Midbrain (tissue), 1 donor: ENCODE measurements at regions not wholly inside any gene's neighbourhood (a gene's known extent, or its start where the extent isn't known, plus 50 kb on each side); places are given as distances from the start of the nearest gene placed in this dataset.
A peak's percentile ranks its signal among the peaks of the same experiment; 100 is the strongest.
"Not testable (repeated sequence)": the region's sequence is repeated elsewhere in the genome, so short reads cannot be mapped to it uniquely, and the experiment has no call there.

Experiments used
- DNase-seq: peaks from one replicate; lab custom pipeline; 2025; lab: John Stamatoyannopoulos, UW

DNA sequence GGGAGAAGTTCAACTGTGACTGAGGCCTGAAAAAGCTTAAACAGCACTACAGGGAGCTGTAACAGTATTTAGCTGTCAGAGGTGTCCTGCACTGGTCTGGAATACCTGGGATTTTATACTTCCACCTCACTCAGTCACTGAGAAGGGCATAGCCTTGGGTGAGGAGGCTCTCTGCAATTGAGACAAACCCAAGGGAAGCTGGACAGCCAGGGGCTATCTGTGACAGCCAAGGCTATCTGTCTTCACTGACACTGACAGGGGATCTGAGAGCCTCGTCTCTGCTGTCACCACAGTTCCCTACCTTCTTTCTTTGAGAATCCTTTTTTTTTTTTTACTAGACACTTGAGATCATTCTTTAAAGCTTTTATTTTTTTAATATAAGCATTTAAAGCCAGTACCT is 356.2 kb upstream of the CD180 start:
- DNase-seq = no peak

DNA sequence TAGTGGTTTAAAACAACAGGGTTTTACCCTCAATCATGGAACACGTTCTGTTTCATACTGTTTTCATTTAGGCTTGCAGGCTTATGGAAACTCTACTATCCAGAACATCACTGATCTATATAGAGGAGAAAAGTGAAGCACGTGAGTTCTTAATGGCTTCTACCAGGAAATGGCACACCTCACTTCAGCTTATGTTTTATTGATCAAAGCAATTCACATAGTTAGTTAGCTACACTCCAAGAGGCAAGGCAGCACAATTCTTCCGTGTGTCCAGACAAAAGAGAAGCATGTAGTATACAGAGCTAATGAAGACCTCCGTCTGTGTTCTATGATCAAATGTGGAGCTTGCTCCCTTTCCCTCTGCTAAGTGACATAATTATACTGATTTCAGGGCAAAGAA is 353.3 kb upstream of the CD180 start:
- no peak for DNase-seq

DNA sequence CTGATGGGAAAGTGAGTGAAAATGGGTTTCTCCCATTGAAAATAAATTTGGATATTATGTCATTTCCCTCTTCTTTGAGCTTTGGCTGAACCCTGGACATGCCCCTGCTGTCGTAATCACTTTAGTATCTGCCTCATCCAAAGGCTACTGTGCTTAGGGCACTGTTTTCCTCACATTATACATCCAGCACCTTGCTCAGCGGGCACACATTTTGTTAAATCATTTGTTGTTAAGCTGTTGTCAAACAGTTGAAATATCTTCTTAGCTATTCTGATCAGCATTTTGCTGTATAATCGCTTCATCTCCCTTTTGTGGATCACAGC is 352.7 kb upstream of the CD180 start:
- DNase-seq = no peak

DNA sequence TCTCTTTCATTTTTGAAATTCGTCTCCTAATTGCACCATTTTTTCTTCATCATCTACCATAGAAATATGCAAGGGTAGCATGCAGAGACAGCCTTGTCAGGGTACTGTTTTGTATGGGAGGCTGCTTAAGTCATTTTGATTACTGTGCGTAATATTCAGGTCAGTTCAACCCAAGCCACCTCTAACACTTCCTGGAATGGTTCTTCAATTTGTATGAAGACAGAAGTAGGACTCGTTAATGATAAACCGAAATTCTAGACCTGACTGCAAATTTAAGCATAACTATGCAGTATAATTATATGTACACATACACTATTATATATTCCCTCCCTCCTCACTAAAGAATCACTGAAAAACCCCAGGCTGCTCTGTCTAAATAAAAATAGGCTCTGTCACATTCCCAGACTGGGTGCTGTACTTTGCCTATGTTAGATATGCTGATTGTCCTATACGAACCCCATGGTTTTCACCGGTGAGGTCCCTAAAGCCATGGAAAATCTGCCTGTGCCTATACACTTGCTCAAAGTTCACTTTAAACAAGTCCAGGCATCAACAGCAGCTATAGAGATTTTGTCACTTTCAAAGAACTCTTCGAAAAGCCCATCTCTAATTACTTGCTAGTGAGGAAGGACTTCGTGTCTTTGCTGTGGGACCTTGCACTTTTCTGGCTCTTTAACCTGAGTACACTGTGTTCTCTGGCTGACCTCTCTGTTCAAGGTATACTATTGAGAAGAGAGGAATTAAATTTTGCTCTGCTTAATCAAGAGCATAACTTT is 352.1 kb upstream of the CD180 start:
- DNase-seq = no peak

DNA sequence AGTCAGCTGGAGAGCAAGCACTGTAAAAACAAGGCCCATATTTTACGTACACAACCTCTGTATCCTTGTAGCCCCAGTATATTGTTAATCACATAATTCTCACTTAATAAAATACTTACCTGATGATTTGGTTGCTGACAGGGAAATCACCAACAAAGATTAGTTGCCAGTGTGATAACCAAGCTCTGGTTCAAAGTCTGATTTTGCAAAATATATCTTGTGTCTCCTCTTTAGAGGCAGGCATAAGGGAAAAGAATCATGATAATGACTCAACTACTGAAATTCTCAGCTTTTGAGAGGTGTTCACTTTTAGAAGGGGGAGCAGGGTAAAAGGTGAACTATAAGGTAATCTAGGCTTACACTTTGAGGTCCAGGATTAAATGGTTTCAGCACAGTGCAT is 351.1 kb upstream of the CD180 start:
- DNase-seq = no peak

DNA sequence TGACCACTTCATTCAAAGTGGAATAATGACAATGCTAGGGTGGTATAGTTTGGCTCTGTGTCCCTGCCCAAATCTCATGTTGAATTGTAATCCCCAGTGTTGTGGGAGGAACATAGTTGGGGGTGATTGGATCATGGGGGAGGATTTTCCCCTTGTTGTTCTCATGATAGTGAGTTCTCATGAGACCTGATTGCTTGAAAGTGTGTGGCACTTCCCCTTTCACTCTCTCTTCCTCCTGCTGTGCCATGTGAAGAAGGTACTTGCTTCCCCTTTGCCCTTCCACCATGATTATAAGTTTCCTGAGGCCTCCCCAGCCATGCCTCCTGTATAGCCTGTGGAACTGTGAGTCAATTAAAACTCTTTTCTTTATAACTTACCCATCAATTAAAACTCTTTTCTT is 348.3 kb upstream of the CD180 start:
- not testable (repeated sequence) for DNase-seq

DNA sequence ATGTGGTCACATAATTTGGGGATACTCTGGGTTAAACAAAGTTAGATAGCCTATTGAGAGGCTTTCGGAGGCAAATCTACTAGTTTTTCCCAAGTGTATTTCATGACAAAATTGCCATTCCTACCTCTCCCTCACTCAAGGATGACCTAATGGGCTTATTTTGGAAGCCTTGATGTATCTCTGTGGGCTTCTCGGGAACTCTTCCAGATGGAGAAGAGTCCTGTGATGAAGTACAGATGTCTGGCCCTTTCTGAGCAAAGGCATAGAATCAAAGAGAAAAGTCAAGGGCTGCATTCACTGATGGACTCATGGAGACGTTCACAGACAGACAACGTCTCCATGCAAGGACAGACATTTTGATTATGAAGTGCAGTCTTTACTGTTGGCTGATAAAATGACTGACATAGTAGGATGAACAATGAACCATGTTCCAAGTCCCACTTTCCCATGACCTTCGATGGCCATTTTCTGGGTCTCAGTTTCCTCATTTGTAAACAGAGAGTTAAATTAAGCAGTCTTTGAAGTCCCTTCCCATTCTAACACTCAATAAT is 347.2 kb upstream of the CD180 start:
- DNase-seq = no peak

DNA sequence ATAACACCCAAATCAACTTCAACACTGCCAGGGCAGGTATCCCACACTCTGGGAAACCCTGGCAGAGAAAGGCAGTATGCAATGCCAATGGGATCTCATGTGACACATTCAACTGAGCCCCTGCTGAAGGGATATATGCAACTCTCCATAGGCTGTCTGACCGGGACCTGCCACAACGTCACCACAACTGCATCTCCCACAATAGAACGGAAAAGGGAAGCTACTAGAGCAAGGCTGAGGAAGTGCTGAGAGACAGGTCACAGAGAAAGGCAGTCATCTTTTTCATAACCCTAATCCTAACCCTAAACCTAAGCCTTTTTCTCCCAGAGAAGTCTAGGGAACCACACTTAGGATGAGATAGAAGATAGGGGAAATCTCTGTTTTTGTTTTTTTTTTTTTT is 345.9 kb upstream of the CD180 start:
- no peak for DNase-seq

DNA sequence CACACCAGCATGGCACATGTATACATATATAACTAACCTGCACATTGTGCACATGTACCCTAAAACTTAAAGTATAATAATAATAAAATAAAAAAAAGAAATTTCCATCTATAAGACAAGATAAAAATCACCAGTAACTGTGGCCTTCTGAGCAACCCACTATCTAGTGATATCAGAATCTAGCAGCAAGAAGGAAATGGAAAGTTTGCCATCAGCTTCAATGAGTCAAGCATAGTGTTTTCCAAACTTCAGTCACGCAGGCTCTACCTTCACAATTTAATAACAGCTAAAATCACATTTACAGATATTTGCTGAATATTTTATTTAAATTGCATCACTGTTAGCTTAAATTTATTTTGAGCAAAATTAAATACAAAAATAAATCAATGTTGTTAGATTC is 345.3 kb upstream of the CD180 start:
- DNase-seq = no peak

DNA sequence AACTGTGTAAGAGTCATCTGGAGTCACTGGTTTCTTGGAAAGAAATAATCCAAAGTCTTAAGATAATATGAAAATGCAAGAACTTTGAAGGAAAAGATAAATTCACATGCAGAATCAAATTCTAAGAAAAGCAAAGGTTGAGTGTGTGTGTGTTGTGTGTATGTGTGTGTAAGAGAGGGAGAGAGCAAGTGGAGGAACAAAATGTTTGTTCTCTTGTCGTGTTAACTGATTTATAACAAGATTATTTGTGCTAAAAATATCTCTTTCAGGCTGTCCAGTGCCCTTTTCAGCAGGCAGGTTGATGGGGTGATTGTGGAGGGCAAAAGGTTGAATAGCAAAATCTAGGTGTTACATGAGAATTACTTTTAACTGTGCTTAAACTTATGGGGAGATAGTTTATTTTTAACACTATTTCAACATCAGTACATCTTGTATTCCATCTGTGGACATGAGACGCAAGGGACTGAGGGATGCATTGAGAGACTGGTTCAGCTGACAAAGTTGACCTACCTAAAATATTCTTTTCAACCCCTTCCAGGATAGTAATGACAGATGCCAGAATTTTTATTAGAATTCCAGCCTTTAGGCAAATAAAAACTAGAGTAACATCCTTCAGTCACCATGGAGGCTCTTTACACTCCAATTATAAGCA is 342.4 kb upstream of the CD180 start:
- no peak for DNase-seq

DNA sequence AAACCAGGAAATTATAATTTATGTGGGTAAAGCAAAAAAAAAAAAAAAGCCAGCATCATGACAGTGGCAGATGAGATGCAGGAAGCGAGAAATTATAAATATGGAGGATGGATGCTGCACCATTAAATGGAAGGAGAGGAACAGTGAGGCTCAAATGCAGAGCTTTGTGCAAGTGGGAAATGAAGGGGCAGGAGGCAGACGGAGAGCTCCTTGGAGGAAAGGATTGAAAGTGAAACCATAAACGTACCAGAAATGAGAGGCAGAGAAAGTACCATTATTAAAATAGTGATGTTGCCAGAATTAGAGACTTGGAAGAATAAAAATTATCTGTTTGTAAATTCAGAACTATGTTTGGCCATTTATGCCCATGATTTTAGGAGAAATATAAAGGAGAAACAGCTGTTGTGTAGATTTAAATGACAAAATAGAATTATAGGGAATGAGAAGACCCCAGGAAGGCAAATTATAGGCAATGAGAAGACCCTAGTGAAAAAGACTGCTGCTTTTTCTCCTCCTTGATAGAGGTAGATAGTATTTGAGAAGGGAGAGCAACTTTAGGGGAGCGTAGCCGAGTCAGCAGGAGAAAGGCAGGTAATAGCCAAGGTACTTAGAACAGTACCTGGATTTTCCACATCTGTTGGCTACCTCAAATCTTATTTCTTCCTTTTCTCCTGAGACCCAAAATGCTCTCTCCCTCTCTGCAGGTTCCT is 341.0 kb upstream of the CD180 start:
- peak; percentile 29 for DNase-seq

DNA sequence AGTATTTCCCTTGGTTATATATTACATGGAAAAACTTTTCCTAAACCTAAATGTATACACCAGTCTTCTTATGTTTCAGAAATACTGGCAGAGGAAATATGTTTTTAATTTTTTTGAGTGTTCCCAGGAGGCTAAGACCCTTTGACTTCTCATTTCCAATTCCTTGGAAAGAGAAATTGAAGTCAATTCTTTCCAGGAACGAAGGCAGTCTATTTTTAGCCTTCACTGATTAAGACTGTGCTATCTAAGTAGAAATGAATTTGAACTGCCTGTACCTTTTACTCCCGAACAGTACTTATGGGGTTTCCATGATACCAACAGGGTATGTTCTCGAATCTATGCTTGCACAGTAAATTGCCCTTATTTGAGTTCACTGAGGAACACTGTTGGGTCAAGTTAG is 340.3 kb upstream of the CD180 start:
- DNase-seq = no peak

DNA sequence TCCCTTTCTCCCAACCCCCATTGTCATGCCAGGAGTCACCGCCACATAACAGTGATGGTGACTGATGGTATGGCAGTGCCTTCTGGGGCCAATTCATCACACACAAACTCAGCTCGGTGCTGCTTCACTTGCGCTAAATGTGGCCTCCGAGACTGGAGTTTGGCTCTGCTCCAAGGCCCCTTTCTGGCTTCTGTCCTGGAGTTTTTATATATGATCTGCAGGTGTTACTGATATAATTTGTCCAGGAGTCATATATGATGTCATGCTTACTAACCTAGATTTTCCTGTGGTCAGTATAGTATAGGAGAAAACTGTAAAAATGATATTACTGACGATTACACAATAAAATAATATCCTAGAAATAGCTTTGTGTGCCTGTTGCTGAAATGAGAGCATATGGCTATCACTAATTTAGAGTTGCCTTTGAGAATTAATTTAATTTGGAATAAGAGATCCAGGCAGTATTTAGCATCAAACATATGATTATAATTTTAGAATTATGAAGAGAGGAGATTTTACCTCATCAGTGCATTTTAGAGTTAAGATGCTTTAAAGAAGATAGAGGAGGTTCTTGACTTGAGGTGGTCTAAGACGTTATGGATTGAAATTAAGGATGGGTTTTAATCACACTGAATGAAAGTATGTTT is 334.1 kb upstream of the CD180 start:
- no peak for DNase-seq

DNA sequence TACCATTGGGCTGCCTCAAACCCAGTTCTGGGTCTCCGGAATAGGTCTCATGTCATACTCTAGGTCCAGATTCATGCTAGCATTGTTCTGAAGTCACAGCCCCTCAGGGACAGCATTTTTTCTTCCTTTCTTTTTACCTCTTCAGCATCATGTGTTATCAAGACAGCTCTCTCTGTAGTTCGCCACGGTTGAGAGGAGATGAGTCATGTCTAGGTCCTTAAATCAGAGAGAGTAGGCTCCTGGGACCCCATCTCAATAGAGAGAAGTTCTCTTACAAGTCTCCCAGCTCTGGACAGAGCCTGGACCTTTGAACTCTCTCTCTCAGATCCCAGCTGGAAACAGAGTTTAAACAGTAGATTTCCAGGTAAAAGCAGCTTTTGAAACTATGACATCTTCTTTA is 332.4 kb upstream of the CD180 start:
- DNase-seq = no peak

DNA sequence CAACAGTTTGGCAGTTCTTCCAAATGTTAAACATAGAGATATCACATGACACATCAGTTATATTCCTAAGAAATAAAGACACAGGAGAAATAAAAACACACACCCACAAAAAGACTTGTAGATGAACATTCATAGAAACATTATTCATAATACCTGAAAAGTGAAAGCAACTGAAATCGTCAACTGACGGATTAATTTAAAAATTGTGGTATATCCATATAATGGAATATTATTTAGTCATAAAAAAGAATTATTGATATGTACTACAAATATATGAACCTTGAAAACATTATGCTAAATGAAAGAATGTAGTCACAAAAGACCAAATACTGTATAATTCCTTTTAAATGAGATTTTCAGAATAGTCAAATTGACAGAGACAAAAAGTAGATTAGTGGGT is 330.2 kb upstream of the CD180 start:
- DNase-seq = no peak

DNA sequence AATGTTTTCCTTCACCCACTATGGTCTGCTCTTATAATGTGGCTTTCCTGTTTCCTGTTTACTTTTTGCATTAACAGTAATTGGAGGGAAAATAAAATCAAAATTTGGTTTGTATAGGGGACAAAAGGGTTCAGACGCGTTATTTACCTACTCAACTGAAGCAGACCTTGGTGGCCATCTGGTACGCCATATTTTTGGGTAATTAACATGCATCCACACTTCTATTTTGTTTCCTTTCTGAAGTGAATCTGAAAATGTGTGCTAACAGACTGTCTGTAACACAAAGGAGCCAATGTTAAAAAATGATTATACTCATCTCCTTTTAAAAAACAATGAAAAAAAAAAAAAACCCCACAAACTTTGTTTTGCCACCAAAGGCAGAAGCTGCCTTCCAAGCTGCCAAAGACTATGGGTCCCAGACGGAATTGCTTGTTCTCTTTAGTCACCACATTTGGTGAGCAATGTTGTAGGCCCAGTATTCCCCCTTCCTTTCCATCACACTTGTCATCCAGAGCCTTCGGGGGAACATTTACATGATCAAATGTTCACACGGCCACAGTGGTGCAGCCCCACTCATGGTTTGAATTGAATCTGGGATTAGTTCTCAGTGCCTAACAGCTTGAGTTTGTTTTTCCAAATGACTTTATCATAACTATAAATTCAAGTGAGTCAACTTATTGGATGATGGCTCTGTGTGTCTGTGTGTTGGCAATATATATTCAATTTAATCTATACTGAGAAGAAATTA is 323.7 kb upstream of the CD180 start:
- DNase-seq = no peak

DNA sequence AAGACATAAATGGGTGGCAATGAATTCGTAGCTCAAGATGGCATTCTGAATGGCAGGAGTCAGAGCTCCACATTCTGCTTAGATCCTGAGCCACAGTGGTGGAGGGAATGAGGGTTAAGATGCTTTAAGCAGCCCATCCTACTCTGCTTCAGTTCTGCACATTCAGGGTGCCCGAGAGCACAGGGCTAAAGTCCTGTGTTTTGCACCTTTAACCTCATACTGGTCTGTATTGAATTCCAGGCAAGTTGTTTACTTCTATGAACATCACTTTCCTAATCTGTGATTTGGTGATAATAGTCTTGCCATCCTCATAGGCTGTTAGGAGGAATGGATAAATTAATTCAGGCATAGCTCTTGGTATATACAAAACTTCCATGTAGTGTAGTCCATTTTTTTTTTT is 321.6 kb upstream of the CD180 start:
- DNase-seq = no peak

DNA sequence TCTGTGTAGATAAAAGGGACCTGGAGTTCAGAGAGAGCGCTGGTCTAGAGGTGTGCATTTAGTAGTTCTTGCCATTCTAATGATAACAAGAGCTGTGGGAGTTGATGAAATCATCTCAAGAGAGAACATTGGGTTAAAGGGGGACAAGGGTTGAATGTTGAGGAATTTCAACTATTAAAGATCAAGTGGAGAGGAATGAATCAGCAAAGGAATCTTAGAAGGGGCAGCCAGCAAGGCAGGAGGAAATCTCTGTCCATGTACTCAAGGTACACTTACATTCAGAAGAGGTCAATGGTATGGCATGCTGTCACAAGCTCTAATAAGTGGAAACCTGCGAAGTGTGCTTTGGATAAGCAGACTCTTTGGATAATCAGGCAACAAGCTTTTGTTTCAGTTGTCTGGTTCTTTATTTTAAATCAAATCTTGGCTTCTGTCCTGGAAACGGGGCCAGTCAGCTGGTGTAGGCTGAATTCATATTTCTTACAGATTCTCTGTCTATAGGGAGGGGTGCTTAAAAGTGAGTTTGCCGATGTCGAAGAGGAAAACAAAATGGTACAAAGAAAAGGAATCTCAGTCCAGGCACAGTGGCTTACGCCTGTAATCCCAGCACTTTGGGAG is 320.5 kb upstream of the CD180 start:
- DNase-seq = no peak

DNA sequence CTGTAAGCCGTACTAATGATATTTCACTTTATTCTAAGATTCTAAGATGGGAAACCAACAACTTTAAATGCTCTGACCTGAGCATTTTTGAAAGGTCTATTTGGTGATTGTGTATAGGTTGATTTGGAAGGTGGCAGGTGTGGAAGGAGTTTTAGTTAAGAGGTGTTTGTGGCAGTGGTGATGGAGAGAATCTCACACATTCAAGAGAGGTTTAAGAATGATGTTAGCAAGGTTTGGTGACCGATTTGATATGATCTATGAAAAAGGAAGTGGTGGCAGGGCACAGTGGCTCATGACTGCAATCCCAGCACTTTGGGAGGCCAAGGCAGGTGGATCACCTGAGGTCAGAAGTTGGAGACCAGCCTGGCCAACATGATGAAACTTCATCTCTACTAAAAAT is 319.2 kb upstream of the CD180 start:
- DNase-seq = no peak

DNA sequence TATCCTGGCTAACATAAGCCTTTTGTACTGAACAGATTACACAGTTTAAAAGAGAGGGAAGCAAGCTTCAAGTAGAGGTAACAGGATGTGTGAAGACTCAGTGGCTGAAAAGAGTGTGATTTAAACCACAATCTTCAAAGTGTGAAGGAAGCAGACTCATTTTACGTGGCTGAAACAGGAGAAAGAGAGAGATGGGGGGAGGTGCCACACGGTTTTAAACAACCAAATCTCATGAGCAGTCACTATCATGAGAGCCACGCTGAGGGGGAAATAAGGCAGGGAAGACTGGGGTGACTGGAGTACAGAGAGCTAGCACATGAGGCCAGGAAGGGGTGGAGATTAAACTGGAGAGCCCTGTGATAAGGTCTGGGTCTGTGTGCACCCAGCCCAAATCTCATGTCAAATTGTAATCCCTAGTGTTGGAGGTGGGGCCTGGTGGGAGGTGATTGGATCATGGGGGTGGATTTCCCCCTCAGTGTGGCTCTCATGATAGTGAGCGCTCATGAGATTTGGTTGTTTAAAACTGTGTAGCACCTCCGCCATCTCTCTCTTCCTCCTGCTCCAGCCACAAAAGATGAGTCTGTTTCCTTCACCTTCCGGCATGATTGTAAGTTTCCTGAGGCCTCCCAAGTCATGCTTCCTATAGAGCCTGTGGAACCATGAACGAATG is 318.6 kb upstream of the CD180 start:
- no peak for DNase-seq

DNA sequence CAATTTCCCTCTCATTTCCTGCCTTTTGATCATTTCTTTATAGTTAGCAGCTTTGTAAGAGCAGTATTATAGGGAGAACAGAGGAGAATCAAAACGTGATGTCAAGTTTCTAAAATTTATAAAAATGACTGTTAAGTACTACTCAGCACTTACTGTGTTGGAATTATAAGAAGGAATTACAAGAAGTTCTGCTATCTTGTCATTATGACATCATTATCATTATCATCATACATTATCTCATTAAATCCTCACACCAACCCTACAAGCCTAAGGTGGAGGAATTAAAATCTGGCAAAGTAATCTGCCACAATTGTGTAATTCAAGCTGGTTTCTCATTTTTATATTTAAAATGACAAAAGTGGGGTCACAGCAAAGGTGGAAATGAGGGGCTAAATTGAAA is 316.2 kb upstream of the CD180 start:
- no peak for DNase-seq
